Omental fat pad (tissue), 3 donors: ENCODE measurements at regions not wholly inside any gene's neighbourhood (a gene's known extent, or its start where the extent isn't known, plus 50 kb on each side); places are given as distances from the start of the nearest gene placed in this dataset.

Experiments
- ATAC-seq: fragments of 150-250 bp; one replicate; pipeline ENCODE4 v1.9.1; 2016; ENCODE audit warnings: mild to moderate bottlenecking, moderate library complexity; ENCODE audit not compliant: low FRiP score
- DNase-seq: peaks from one replicate; pipeline ENCODE4 v3.0.0-alpha.2; 2019; ENCODE audit warnings: low spot score
- CTCF ChIP-seq, 3 donors: fragments of 450-650 bp; IDR thresholded peaks; one replicate each; pipeline ENCODE4 v1.5.1; 2016 to 2017; ENCODE audit warnings: antibody characterized with exemption in 3 of 3, mild to moderate bottlenecking in 3 of 3, moderate library complexity in 2 of 3

DNA sequence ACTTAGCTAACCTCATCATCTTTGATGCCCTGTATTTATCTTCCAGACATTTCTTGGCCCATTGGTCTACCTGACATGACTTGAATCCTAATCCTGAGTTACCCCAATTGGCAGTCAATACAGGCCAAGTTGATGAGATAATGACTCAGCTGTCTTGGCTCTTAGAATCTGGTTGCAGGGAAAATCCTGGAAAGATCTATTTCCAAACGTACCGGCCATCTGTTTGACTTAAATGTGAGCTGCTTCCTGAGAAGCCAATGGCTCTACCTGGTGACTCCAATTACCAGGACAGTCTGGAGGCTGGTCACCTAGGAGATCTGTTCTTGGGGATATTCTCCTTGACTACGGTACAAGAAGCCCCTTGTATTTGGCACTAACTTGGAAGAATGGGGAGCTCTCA is 475.2 kb upstream of the BRINP1 start:
- TF ChIP-seq CTCF (IDR thresholded peaks at IDR 0.05) = no peak
- DNase-seq (no peak), ATAC-seq (no peak)

DNA sequence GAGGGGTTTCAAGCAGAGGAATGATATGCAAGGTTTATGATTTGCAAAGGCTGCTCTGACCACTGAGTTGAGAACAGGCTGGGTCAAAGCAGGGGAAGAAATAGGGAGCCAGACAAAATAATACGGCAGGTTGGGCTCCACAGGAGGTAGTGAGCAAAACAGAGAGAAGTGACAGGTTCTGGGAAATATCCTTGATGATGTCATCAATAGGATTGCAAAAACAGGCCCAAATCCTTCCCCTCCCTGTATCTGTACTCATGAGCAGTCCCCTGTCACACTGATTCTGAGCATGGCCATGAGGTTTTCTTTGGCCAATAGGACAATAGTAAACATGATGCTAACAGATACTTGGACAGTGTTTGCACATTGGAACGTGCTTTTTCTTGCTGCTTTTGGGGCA is 471.8 kb upstream of the BRINP1 start:
- TF ChIP-seq CTCF (IDR thresholded peaks at IDR 0.05) = no peak
- ATAC-seq (no peak), DNase-seq (no peak)

DNA sequence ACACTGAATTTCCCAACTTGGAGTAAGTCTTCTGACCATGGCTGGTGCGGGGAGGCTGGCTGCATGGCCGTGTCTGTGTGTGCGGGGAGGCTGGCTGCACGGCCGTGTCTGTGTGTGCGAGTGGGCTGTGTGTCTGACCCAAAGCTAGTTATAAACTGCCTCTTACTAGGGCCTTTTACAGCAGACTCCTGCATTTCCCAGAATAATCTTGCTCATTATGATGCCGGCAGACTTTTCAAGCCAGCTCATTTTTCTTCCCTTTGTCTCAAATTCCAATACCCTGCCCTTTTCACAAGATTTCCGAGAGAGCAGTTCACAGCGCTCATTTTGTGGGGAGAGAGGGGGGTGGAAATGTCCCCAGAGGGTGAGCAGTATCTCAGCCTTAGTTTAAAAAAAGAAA is 470.7 kb upstream of the BRINP1 start:
- ATAC-seq (peak; percentile 70), DNase-seq (no peak)
- TF ChIP-seq CTCF (IDR thresholded peaks at IDR 0.05) = no peak

DNA sequence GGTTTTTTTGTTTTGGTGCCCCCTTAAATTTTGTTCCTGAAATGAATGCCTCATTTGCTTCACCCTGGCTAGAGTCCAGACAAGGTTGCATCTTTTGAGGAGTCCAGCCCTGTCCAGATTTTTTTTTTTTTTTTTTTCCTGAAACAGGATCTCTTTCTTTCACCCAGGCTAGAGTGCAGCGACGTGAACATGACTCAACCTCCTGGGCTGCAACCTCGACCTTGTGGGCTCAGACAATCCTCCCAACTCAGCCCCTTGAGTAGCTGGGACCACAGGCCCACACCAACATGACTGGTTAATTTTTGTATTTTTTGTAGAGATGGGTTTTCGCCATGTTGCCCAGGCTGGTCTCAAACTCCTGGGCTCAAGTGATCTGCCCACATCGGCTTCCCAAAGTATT is 469.0 kb upstream of the BRINP1 start:
- ATAC-seq (no peak), DNase-seq (no peak)
- no peak for TF ChIP-seq CTCF (IDR thresholded peaks at IDR 0.05)

- ATAC-seq (no peak), DNase-seq (no peak)
- no peak for TF ChIP-seq CTCF (IDR thresholded peaks at IDR 0.05)
Measured at GRCh38 chr9:119836036-119836435, 466.8 kb upstream of the BRINP1 start.

- DNase-seq (no peak), ATAC-seq (no peak)
- no peak for TF ChIP-seq CTCF (IDR thresholded peaks at IDR 0.05)
Measured at GRCh38 chr9:119834064-119834620, 464.9 kb upstream of the BRINP1 start.

GRCh38 chr9:119831309-119831708 is 462.1 kb upstream of the BRINP1 start:
- no peak for DNase-seq
- no peak for TF ChIP-seq CTCF (IDR thresholded peaks at IDR 0.05)
- ATAC-seq = no peak
